Nephron progenitor cell (in vitro differentiated cells): ENCODE measurements at regions not wholly inside any gene's neighbourhood (a gene's known extent, or its start where the extent isn't known, plus 50 kb on each side); places are given as distances from the start of the nearest gene placed in this dataset.
"Not testable (repeated sequence)": the region's sequence is repeated elsewhere in the genome, so short reads cannot be mapped to it uniquely, and the experiment has no call there.

Experiments
- DNase-seq: peaks from one replicate; pipeline ENCODE4 v3.0.0; 2021
- H3K27ac Mint-ChIP-seq: 2 replicates; pipeline ENCODE4 v1.8.0; 2021; ENCODE audit warnings: mild to moderate bottlenecking, moderate library complexity, mixed read lengths
- H3K27me3 Mint-ChIP-seq: 2 replicates; pipeline ENCODE4 v1.8.0; 2021; ENCODE audit warnings: mild to moderate bottlenecking, low read depth, mixed read lengths; ENCODE audit not compliant: poor library complexity
- H3K36me3 Mint-ChIP-seq: 2 replicates; pipeline ENCODE4 v1.8.0; 2021; ENCODE audit warnings: low read depth, mixed read lengths
- H3K4me1 Mint-ChIP-seq: 2 replicates; pipeline ENCODE4 v1.8.0; 2021; ENCODE audit warnings: mixed read lengths
- H3K4me3 Mint-ChIP-seq: 2 replicates; pipeline ENCODE4 v1.8.0; 2021; ENCODE audit warnings: mild to moderate bottlenecking, moderate library complexity, mixed read lengths
- H3K9me3 Mint-ChIP-seq: 2 replicates; pipeline ENCODE4 v1.8.0; 2021; ENCODE audit warnings: mild to moderate bottlenecking, moderate library complexity, mixed read lengths
- TF ChIP-seq, protein P1 (sequence below): fragments of 200-600 bp; sonication (generic); IDR thresholded peaks from 2 replicates; pipeline ENCODE4 v1.5.0; 2021; ENCODE audit warnings: antibody characterized with exemption

DNA sequence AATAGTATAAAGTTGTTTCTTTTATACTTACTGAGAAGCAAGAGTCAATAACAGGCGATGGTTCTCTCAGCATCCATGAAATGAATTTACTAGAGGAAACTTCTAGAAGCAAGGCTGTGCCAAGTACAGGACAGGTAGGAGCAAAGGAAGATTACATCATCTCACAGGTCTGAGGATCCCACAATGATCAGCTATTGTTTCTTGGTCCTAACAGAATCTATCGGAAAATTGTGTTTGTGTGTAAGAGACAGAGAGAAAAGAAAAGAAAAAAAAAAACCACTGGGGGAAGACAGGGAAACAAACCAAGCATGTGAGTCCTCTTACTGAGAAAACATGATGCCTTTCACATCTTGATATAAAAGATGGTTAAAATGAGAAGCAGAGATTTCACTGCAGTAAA lies 535.0 kb upstream of the NRP1 start:
- Mint-ChIP-seq H3K27me3 (peaks cover 4% of the 10 kb centered on the region), H3K4me3 (no peak overlapping the region), H3K9me3 (no peaks in the 10 kb centered on the region), H3K27ac (no peak overlapping the region), H3K36me3 (peaks cover 5% of the 10 kb centered on the region), H3K4me1 (peaks cover 24% of the 10 kb centered on the region)
- TF ChIP-seq, protein P1, sequence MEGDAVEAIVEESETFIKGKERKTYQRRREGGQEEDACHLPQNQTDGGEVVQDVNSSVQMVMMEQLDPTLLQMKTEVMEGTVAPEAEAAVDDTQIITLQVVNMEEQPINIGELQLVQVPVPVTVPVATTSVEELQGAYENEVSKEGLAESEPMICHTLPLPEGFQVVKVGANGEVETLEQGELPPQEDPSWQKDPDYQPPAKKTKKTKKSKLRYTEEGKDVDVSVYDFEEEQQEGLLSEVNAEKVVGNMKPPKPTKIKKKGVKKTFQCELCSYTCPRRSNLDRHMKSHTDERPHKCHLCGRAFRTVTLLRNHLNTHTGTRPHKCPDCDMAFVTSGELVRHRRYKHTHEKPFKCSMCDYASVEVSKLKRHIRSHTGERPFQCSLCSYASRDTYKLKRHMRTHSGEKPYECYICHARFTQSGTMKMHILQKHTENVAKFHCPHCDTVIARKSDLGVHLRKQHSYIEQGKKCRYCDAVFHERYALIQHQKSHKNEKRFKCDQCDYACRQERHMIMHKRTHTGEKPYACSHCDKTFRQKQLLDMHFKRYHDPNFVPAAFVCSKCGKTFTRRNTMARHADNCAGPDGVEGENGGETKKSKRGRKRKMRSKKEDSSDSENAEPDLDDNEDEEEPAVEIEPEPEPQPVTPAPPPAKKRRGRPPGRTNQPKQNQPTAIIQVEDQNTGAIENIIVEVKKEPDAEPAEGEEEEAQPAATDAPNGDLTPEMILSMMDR, result no peak
- DNase-seq, result no peak

DNA sequence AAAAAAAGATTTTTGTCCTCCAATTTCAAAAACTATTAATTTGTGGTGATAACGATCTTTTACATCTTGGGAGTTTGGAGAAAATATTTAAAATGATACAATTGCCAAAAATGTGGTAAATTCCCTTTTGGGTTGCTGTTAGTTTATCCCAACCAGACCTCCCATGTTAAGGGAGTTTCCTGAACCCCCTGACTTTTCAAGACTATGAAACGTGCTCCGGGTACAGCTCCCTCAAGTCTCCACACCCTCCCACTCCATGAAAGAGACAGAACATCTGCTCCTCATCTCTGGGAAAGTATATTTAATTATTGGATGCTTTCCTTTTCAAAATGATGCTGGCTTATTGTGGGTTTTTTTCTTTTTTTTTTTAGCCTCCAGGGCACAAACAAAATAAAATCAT lies 534.6 kb upstream of the NRP1 start:
- peaks cover 5% of the 10 kb centered on the region for H3K36me3 Mint-ChIP-seq
- peaks cover 29% of the 10 kb centered on the region for H3K4me1 Mint-ChIP-seq
- DNase-seq, result no peak
- H3K4me3 Mint-ChIP-seq, result no peak overlapping the region
- no peaks in the 10 kb centered on the region for H3K9me3 Mint-ChIP-seq
- H3K27ac Mint-ChIP-seq, result no peak overlapping the region
- TF ChIP-seq, protein P1, result no peak
- peaks cover 4% of the 10 kb centered on the region for H3K27me3 Mint-ChIP-seq

DNA sequence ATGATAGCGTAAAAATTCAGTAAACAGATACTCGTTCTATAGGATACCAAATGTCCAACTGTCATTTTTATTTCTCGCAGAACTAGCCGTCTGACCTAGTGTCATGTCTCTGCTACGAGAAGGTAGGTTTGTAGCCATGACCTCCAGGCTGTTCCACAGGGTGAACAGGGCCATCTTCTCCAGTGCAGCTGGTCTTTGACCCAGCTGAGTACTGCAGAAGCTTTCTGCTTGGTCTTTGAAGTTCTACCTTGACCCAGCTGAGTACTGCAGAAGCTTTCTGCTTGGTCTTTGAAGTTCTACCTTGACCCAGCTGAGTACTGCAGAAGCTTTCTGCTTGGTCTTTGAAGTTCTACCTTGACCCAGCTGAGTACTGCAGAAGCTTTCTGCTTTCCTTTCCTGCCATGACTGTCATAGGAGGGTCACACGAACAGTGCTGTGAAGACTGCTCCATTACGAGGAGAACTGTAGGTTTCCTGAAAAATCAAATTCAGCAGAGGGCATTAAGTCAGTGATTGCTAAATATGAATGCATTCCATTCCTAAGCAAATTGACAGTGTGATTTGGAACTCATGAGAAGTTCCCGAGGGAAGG lies 532.8 kb upstream of the NRP1 start:
- peaks cover 43% of the 10 kb centered on the region for H3K4me1 Mint-ChIP-seq
- DNase-seq, H3K27me3 Mint-ChIP-seq, H3K9me3 Mint-ChIP-seq, H3K4me3 Mint-ChIP-seq, H3K27ac Mint-ChIP-seq, H3K36me3 Mint-ChIP-seq: not testable (repeated sequence)

DNA sequence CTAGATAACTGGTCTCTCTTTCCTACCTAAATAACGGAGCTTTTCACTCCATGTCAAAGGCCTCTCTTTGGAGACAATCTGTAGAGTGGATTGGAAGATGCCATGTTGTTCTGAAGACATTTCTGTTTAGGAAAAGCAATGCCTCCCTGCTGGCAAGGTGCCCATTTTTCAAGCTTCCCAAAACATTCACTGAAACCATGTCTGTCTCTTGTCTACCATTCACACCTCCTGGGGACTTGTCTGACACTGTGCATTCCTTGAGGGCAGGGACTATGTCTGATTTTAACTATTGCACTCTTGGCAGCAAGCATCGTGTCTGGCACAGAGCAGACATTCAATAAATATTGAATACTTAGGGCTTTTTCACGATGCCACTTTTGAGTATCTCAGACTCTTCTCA lies 528.9 kb upstream of the NRP1 start:
- Mint-ChIP-seq H3K27me3 (peaks cover 4% of the 10 kb centered on the region), H3K9me3 (no peaks in the 10 kb centered on the region), H3K27ac (no peak overlapping the region), H3K4me3 (no peak overlapping the region), H3K36me3 (peaks cover 5% of the 10 kb centered on the region), H3K4me1 (peaks cover 47% of the 10 kb centered on the region)
- DNase-seq, result no peak
- TF ChIP-seq, protein P1, result no peak

DNA sequence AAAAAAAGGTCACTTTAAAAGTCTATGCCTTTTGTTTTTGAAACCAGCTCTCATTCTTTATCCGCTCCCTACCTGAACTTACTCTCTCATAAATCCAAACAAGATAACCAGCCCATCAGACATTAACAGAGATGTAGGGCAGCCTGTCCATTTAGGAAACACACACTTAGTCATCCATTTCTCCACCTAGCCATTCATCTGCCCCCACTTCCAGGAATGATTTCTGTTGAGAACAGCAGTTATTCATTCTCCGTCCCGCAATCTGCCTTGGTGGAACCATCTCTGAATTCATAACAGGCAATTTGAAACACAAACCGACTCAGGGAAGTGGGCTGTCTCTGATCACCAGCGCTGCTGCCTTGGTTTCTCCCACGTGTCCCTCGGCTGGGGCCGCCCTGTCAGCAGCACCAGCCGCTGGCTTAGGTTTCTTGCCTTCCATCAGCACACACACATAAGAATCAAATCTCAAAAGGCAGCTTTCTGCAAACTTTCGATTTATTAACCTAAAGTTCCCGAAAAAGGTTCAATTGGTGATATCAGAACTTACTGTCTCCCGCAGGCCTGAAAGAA lies 528.2 kb upstream of the NRP1 start:
- peaks cover 5% of the 10 kb centered on the region for H3K36me3 Mint-ChIP-seq
- H3K4me3 Mint-ChIP-seq, result no peak overlapping the region
- TF ChIP-seq, protein P1, result no peak
- H3K27me3 Mint-ChIP-seq, result peaks cover 4% of the 10 kb centered on the region
- H3K9me3 Mint-ChIP-seq, result no peaks in the 10 kb centered on the region
- no peak for DNase-seq
- H3K27ac Mint-ChIP-seq, result no peak overlapping the region
- peaks cover 47% of the 10 kb centered on the region for H3K4me1 Mint-ChIP-seq

DNA sequence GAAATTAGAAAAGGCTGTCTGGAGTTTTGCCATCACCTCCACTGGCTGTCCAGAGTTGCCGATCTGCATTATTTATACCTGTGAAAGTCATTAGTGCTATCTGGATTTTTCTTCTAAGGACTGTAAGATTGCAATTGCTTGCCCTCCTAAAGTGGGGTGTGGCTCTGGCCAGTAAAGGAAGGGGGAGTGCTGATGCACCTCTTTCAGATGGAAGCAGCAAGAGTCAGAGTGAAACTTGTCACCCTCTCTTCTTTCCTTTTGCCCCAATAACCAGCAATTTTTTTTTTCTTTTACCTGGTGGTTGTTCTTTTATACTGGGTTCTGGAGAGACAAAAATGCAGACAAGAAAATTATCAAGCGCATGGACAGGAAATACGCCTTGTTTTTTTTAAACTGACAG lies 527.4 kb upstream of the NRP1 start:
- Mint-ChIP-seq H3K4me1 (peaks cover 47% of the 10 kb centered on the region), H3K27ac (no peak overlapping the region), H3K9me3 (no peaks in the 10 kb centered on the region), H3K27me3 (peaks cover 4% of the 10 kb centered on the region), H3K36me3 (peaks cover 5% of the 10 kb centered on the region), H3K4me3 (no peak overlapping the region)
- TF ChIP-seq, protein P1, result no peak
- DNase-seq, result no peak
